ENCODE measurements at regions not wholly inside any gene's neighbourhood (a gene's known extent, or its start where the extent isn't known, plus 50 kb on each side); places are given as distances from the start of the nearest gene placed in this dataset.

- TF ChIP-seq CTCF (IDR thresholded peaks at IDR 0.05): no peak
- no peak for TF ChIP-seq POLR2A (IDR thresholded peaks at IDR 0.05)
Observed at GRCh38 chr10:31239961-31240360, 79.1 kb upstream of the ZEB1 start.

All from uterus (tissue), 2 donors.